Esophagus squamous epithelium (tissue), 4 donors: ENCODE measurements at regions not wholly inside any gene's neighbourhood (a gene's known extent, or its start where the extent isn't known, plus 50 kb on each side); places are given as distances from the start of the nearest gene placed in this dataset.

Source experiments
- CTCF ChIP-seq, 6 experiments: fragments of 450-650 bp in 4 of 6; fragments of 200-600 bp in 2 of 6; sonication (generic) in 2 of 6; IDR thresholded peaks; one replicate each; pipeline ENCODE4 v1.5.1; 2016 to 2019; ENCODE audit warnings: antibody characterized with exemption in 6 of 6, mild to moderate bottlenecking in 4 of 6, moderate library complexity in 4 of 6
- POLR2A ChIP-seq, 4 donors: fragments of 450-650 bp; IDR thresholded peaks; one replicate each; pipeline ENCODE4 v1.6.1; 2017; ENCODE audit warnings: antibody characterized with exemption in 4 of 4, mild to moderate bottlenecking in 4 of 4, moderate library complexity in 3 of 4

GRCh38 chr5:121088341-121088740 is 624.2 kb downstream of the PRR16 start:
- no peak for TF ChIP-seq CTCF (IDR thresholded peaks at IDR 0.05)
- no peak for TF ChIP-seq POLR2A (IDR thresholded peaks at IDR 0.05)
